GM19240 (cell line): ENCODE measurements at regions not wholly inside any gene's neighbourhood (a gene's known extent, or its start where the extent isn't known, plus 50 kb on each side); places are given as distances from the start of the nearest gene placed in this dataset.
"Not testable (repeated sequence)": the region's sequence is repeated elsewhere in the genome, so short reads cannot be mapped to it uniquely, and the experiment has no call there.

ENCODE experiments used
- DNase-seq: peaks from one replicate; pipeline ENCODE4 v3.0.0; 2011; ENCODE audit warnings: low spot score; ENCODE audit not compliant: insufficient read length

- no peak for DNase-seq
Observed at GRCh38 chr13:76296751-76297150, 589.5 kb downstream of the KCTD12 start.

- DNase-seq, result not testable (repeated sequence)
Observed at GRCh38 chr13:76295020-76295419, 591.2 kb downstream of the KCTD12 start.

- DNase-seq, result no peak
Observed at GRCh38 chr13:76293751-76294150, 592.5 kb downstream of the KCTD12 start.

- no peak for DNase-seq
Observed at GRCh38 chr13:76293346-76293745, 592.9 kb downstream of the KCTD12 start.

GRCh38 chr13:76292726-76293125 is 593.5 kb downstream of the KCTD12 start:
- DNase-seq, result no peak

GRCh38 chr13:76292031-76292430 is 594.2 kb downstream of the KCTD12 start:
- no peak for DNase-seq

GRCh38 chr13:76289558-76289957 is 596.6 kb downstream of the KCTD12 start:
- DNase-seq, result no peak

- no peak for DNase-seq
Observed at GRCh38 chr13:76286178-76286577, 600.0 kb downstream of the KCTD12 start.

- no peak for DNase-seq
Observed at GRCh38 chr13:76285463-76285862, 600.7 kb downstream of the KCTD12 start.

- DNase-seq, result not testable (repeated sequence)
Observed at GRCh38 chr13:76279766-76280165, 606.4 kb downstream of the KCTD12 start.

GRCh38 chr13:76271728-76272232 is 614.4 kb downstream of the KCTD12 start:
- DNase-seq, result no peak

- DNase-seq, result not testable (repeated sequence)
Observed at GRCh38 chr13:76268307-76268706, 617.9 kb downstream of the KCTD12 start.

GRCh38 chr13:76267216-76267615 is 619.0 kb downstream of the KCTD12 start:
- no peak for DNase-seq

GRCh38 chr13:76266561-76266960 is 619.6 kb downstream of the KCTD12 start:
- no peak for DNase-seq

GRCh38 chr13:76250211-76250610 is 614.1 kb downstream of the LMO7 start:
- no peak for DNase-seq

GRCh38 chr13:76245920-76246319 is 609.8 kb downstream of the LMO7 start:
- DNase-seq, result no peak

- no peak for DNase-seq
Observed at GRCh38 chr13:76245211-76245610, 609.1 kb downstream of the LMO7 start.

- not testable (repeated sequence) for DNase-seq
Observed at GRCh38 chr13:76243120-76243519, 607.0 kb downstream of the LMO7 start.

- DNase-seq, result no peak
Observed at GRCh38 chr13:76239031-76239680, 603.0 kb downstream of the LMO7 start.

GRCh38 chr13:76231522-76232167 is 595.5 kb downstream of the LMO7 start:
- DNase-seq, result no peak

- DNase-seq, result no peak
Observed at GRCh38 chr13:76229281-76229680, 593.2 kb downstream of the LMO7 start.

- DNase-seq, result no peak
Observed at GRCh38 chr13:76226941-76227340, 590.8 kb downstream of the LMO7 start.
